GM23338 (cell line): ENCODE measurements at regions not wholly inside any gene's neighbourhood (a gene's known extent, or its start where the extent isn't known, plus 50 kb on each side); places are given as distances from the start of the nearest gene placed in this dataset.

ENCODE experiments used
- ATAC-seq: fragments of 200-7000 bp; cut with Tn5 transposase; 3 replicates; pipeline ENCODE4 v1.9.1; 2020
- DNase-seq: peaks from one replicate; pipeline ENCODE4 v3.0.0-alpha.2; 2015; ENCODE audit warnings: low spot score
- H2AFZ ChIP-seq: fragments of 200-600 bp; sonication (generic); 2 replicates; pipeline ENCODE4 v1.8.0; 2016; ENCODE audit warnings: antibody characterized with exemption, mild to moderate bottlenecking, moderate library complexity
- H3F3A ChIP-seq: fragments of 200-600 bp; sonication (generic); replicated peaks from 2 replicates; pipeline ENCODE4 v1.8.0; 2017; ENCODE audit warnings: antibody characterized with exemption, mixed run types, low read depth
- H3K27ac ChIP-seq: fragments of 200-600 bp; sonication (generic); 2 replicates; pipeline ENCODE4 v1.6.1; 2016; ENCODE audit warnings: low read depth
- H3K27me3 ChIP-seq: fragments of 200-600 bp; sonication (generic); 2 replicates; pipeline ENCODE4 v1.8.0; 2016; ENCODE audit warnings: mild to moderate bottlenecking, mixed run types, moderate library complexity; ENCODE audit not compliant: insufficient read depth
- H3K36me3 ChIP-seq: fragments of 200-600 bp; sonication (generic); 2 replicates; pipeline ENCODE4 v1.8.0; 2016; ENCODE audit warnings: mild to moderate bottlenecking; ENCODE audit not compliant: insufficient read depth
- H3K4me1 ChIP-seq: fragments of 200-600 bp; sonication (generic); 2 replicates; pipeline ENCODE4 v1.8.0; 2016; ENCODE audit warnings: mild to moderate bottlenecking, moderate library complexity; ENCODE audit not compliant: insufficient read depth
- H3K4me2 ChIP-seq: fragments of 200-600 bp; sonication (generic); 2 replicates; pipeline ENCODE4 v1.7.1; 2017; ENCODE audit warnings: mixed run types
- H3K4me3 ChIP-seq: fragments of 200-600 bp; sonication (generic); 2 replicates; pipeline ENCODE4 v1.6.1; 2016; ENCODE audit warnings: mixed run types
- H3K79me2 ChIP-seq: fragments of 200-600 bp; sonication (generic); replicated peaks from 2 replicates; pipeline ENCODE4 v1.8.0; 2017; ENCODE audit warnings: mild to moderate bottlenecking; ENCODE audit not compliant: insufficient read depth
- H3K9me2 ChIP-seq: fragments of 200-600 bp; sonication (generic); 2 replicates; pipeline ENCODE4 v1.8.0; 2017; ENCODE audit not compliant: insufficient read depth
- H4K20me1 ChIP-seq: fragments of 200-600 bp; sonication (generic); replicated peaks from 2 replicates; pipeline ENCODE4 v1.8.0; 2017; ENCODE audit warnings: mild to moderate bottlenecking; ENCODE audit not compliant: insufficient read depth
- H3K27ac Mint-ChIP-seq: 2 replicates; pipeline ENCODE4 v1.8.0; 2020; ENCODE audit warnings: inconsistent platforms, mild to moderate bottlenecking, moderate library complexity, mixed read lengths
- H3K27me3 Mint-ChIP-seq: 3 replicates; pipeline ENCODE4 v1.8.0; 2022; ENCODE audit warnings: low read depth, mild to moderate bottlenecking, moderate library complexity, mixed read lengths, inconsistent platforms; ENCODE audit not compliant: insufficient read depth, poor library complexity
- H3K36me3 Mint-ChIP-seq: 3 replicates; pipeline ENCODE4 v1.8.0; 2021; ENCODE audit warnings: low read depth, mild to moderate bottlenecking, inconsistent platforms, moderate library complexity, mixed read lengths
- H3K4me1 Mint-ChIP-seq: 3 replicates; pipeline ENCODE4 v1.8.0; 2020; ENCODE audit warnings: mild to moderate bottlenecking, inconsistent platforms, mixed read lengths
- H3K4me3 Mint-ChIP-seq: 3 replicates; pipeline ENCODE4 v1.8.0; 2021; ENCODE audit warnings: moderate library complexity, mild to moderate bottlenecking, inconsistent platforms, mixed read lengths
- H3K9me3 Mint-ChIP-seq: 3 replicates; pipeline ENCODE4 v1.8.0; 2020; ENCODE audit warnings: moderate library complexity, mild to moderate bottlenecking, inconsistent platforms, mixed read lengths
- CREB1 ChIP-seq: fragments of 250-450 bp; sonication (Bioruptor Pico); IDR thresholded peaks from 2 replicates; pipeline ENCODE4 v1.5.0; 2020; ENCODE audit warnings: low read depth, mild to moderate bottlenecking, moderate library complexity
- EZH2 ChIP-seq: fragments of 200-600 bp; sonication (generic); IDR thresholded peaks from one replicate; pipeline ENCODE4 v1.8.0; 2017; ENCODE audit warnings: antibody characterized with exemption, mild to moderate bottlenecking, low read depth; ENCODE audit not compliant: unreplicated experiment
- JUNB ChIP-seq: IDR thresholded peaks from one replicate; pipeline ENCODE4 v1.6.1; 2016; ENCODE audit warnings: antibody characterized with exemption; ENCODE audit not compliant: unreplicated experiment
- STAT1 ChIP-seq: IDR thresholded peaks from one replicate; pipeline ENCODE4 v1.6.1; 2016; ENCODE audit warnings: antibody characterized with exemption; ENCODE audit not compliant: unreplicated experiment
- ZNF331 ChIP-seq: fragments of 250-450 bp; sonication (Bioruptor Pico); IDR thresholded peaks from 2 replicates; pipeline ENCODE4 v1.5.0; 2020; ENCODE audit warnings: low read depth, mild to moderate bottlenecking, moderate library complexity
- TF ChIP-seq, protein P1 (sequence below): fragments of 250-450 bp; sonication (Bioruptor Pico); IDR thresholded peaks from 2 replicates; pipeline ENCODE4 v1.5.0; 2020; ENCODE audit warnings: mild to moderate bottlenecking, moderate library complexity
- TF ChIP-seq, protein P2 (sequence below): IDR thresholded peaks from one replicate; pipeline ENCODE4 v1.6.1; 2018; ENCODE audit warnings: antibody characterized with exemption; ENCODE audit not compliant: unreplicated experiment
- TF ChIP-seq, protein P3 (sequence below), 2 experiments: fragments of 200-600 bp in 1 of 2; sonication (generic) in 1 of 2; conservative IDR thresholded peaks; 2 replicates each; pipeline versions ENCODE4 v1.5.1 to v1.6.1; 2016 to 2017; ENCODE audit warnings: antibody characterized with exemption in 2 of 2, low read depth in 2 of 2, mild to moderate bottlenecking in 2 of 2, moderate library complexity in 1 of 2
- TF ChIP-seq, protein P4 (sequence below): IDR thresholded peaks from 2 replicates; pipeline ENCODE4 v1.6.1; 2016; ENCODE audit warnings: antibody characterized with exemption

DNA sequence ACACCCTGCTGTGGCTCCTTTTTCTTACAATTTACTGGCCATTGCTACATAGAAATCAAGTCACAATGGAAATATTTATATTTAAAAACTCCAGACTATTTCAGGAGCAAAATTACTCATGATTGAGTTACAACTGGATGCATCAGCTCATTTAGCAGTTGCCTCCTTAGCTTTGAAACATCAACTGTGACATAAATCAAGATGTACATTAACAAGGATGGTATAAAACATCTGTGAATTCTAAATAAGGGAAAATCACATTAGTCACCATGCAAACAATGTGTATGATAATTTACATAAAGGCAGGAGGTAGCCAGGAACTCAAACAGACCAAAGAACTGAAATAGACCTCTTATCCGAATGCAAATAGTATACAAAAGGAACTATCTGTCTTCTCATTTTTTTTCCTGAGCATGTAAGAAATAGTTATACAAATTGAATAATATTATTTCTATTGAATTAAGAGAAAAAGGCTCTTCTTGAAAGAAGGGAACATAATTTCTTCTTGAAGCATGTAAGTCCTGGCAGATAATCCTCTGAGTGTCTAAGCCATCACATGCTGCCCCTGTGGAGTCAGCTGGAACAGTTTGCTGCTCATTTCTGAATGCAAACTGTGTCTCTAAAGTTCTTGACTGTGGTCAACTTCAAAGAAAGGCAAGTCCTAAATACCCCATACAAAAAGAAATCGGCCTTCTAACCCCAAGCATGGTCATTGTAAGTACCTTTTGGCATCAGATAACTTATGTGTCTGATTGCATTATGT lies 151.2 kb downstream of the NAA11 start:
- H3K4me1 Mint-ChIP-seq = no peaks in the 10 kb centered on the region; the same call in 2 of the 3 replicates
- ATAC-seq = no peak

More for the DNA sequence above, 151.2 kb downstream of the NAA11 start:
- Histone ChIP-seq H2AFZ (no peak overlapping the region), H3K9me2 (no peaks in the 10 kb centered on the region; the same call in 1 of the 2 replicates), H3K27ac (no peak overlapping the region), H3K36me3 (no peaks in the 10 kb centered on the region), H3K4me3 (no peak overlapping the region), H3K4me1 (no peaks in the 10 kb centered on the region), H3K79me2 (no peaks in the 10 kb centered on the region), H4K20me1 (no peaks in the 10 kb centered on the region), H3K4me2 (no peak overlapping the region), H3K27me3 (no peaks in the 10 kb centered on the region), H3F3A (no peaks in the 10 kb centered on the region)
- Mint-ChIP-seq H3K36me3 (no peaks in the 10 kb centered on the region), H3K4me3 (no peak overlapping the region), H3K27ac (no peak overlapping the region), H3K27me3 (no peaks in the 10 kb centered on the region), H3K9me3 (peaks cover 1% of the 10 kb centered on the region; the same call in 1 of the 3 replicates)
- DNase-seq = no peak
- no peak for TF ChIP-seq EZH2
- TF ChIP-seq ZNF331 (CRISPR knock-in tag) = no peak
- no peak for TF ChIP-seq CREB1 (CRISPR knock-in tag)
- TF ChIP-seq, protein P1, sequence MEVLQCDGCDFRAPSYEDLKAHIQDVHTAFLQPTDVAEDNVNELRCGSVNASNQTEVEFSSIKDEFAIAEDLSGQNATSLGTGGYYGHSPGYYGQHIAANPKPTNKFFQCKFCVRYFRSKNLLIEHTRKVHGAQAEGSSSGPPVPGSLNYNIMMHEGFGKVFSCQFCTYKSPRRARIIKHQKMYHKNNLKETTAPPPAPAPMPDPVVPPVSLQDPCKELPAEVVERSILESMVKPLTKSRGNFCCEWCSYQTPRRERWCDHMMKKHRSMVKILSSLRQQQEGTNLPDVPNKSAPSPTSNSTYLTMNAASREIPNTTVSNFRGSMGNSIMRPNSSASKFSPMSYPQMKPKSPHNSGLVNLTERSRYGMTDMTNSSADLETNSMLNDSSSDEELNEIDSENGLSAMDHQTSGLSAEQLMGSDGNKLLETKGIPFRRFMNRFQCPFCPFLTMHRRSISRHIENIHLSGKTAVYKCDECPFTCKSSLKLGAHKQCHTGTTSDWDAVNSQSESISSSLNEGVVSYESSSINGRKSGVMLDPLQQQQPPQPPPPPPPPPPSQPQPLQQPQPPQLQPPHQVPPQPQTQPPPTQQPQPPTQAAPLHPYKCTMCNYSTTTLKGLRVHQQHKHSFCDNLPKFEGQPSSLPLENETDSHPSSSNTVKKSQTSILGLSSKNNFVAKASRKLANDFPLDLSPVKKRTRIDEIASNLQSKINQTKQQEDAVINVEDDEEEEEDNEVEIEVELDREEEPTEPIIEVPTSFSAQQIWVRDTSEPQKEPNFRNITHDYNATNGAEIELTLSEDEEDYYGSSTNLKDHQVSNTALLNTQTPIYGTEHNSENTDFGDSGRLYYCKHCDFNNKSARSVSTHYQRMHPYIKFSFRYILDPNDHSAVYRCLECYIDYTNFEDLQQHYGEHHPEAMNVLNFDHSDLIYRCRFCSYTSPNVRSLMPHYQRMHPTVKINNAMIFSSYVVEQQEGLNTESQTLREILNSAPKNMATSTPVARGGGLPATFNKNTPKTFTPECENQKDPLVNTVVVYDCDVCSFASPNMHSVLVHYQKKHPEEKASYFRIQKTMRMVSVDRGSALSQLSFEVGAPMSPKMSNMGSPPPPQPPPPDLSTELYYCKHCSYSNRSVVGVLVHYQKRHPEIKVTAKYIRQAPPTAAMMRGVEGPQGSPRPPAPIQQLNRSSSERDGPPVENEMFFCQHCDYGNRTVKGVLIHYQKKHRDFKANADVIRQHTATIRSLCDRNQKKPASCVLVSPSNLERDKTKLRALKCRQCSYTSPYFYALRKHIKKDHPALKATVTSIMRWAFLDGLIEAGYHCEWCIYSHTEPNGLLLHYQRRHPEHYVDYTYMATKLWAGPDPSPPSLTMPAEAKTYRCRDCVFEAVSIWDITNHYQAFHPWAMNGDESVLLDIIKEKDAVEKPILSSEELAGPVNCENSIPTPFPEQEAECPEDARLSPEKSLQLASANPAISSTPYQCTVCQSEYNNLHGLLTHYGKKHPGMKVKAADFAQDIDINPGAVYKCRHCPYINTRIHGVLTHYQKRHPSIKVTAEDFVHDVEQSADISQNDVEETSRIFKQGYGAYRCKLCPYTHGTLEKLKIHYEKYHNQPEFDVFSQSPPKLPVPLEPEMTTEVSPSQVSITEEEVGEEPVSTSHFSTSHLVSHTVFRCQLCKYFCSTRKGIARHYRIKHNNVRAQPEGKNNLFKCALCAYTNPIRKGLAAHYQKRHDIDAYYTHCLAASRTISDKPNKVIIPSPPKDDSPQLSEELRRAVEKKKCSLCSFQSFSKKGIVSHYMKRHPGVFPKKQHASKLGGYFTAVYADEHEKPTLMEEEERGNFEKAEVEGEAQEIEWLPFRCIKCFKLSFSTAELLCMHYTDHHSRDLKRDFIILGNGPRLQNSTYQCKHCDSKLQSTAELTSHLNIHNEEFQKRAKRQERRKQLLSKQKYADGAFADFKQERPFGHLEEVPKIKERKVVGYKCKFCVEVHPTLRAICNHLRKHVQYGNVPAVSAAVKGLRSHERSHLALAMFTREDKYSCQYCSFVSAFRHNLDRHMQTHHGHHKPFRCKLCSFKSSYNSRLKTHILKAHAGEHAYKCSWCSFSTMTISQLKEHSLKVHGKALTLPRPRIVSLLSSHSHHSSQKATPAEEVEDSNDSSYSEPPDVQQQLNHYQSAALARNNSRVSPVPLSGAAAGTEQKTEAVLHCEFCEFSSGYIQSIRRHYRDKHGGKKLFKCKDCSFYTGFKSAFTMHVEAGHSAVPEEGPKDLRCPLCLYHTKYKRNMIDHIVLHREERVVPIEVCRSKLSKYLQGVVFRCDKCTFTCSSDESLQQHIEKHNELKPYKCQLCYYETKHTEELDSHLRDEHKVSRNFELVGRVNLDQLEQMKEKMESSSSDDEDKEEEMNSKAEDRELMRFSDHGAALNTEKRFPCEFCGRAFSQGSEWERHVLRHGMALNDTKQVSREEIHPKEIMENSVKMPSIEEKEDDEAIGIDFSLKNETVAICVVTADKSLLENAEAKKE = no peak
- TF ChIP-seq, protein P2, sequence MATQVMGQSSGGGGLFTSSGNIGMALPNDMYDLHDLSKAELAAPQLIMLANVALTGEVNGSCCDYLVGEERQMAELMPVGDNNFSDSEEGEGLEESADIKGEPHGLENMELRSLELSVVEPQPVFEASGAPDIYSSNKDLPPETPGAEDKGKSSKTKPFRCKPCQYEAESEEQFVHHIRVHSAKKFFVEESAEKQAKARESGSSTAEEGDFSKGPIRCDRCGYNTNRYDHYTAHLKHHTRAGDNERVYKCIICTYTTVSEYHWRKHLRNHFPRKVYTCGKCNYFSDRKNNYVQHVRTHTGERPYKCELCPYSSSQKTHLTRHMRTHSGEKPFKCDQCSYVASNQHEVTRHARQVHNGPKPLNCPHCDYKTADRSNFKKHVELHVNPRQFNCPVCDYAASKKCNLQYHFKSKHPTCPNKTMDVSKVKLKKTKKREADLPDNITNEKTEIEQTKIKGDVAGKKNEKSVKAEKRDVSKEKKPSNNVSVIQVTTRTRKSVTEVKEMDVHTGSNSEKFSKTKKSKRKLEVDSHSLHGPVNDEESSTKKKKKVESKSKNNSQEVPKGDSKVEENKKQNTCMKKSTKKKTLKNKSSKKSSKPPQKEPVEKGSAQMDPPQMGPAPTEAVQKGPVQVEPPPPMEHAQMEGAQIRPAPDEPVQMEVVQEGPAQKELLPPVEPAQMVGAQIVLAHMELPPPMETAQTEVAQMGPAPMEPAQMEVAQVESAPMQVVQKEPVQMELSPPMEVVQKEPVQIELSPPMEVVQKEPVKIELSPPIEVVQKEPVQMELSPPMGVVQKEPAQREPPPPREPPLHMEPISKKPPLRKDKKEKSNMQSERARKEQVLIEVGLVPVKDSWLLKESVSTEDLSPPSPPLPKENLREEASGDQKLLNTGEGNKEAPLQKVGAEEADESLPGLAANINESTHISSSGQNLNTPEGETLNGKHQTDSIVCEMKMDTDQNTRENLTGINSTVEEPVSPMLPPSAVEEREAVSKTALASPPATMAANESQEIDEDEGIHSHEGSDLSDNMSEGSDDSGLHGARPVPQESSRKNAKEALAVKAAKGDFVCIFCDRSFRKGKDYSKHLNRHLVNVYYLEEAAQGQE = no peak
- TF ChIP-seq JUNB = no peak
- no peak for TF ChIP-seq STAT1
- TF ChIP-seq, protein P3, sequence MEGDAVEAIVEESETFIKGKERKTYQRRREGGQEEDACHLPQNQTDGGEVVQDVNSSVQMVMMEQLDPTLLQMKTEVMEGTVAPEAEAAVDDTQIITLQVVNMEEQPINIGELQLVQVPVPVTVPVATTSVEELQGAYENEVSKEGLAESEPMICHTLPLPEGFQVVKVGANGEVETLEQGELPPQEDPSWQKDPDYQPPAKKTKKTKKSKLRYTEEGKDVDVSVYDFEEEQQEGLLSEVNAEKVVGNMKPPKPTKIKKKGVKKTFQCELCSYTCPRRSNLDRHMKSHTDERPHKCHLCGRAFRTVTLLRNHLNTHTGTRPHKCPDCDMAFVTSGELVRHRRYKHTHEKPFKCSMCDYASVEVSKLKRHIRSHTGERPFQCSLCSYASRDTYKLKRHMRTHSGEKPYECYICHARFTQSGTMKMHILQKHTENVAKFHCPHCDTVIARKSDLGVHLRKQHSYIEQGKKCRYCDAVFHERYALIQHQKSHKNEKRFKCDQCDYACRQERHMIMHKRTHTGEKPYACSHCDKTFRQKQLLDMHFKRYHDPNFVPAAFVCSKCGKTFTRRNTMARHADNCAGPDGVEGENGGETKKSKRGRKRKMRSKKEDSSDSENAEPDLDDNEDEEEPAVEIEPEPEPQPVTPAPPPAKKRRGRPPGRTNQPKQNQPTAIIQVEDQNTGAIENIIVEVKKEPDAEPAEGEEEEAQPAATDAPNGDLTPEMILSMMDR (conservative IDR thresholded peaks at IDR 0.05; ENCODE audit: low read depth in 2 of 2) = no peak
- TF ChIP-seq, protein P4, sequence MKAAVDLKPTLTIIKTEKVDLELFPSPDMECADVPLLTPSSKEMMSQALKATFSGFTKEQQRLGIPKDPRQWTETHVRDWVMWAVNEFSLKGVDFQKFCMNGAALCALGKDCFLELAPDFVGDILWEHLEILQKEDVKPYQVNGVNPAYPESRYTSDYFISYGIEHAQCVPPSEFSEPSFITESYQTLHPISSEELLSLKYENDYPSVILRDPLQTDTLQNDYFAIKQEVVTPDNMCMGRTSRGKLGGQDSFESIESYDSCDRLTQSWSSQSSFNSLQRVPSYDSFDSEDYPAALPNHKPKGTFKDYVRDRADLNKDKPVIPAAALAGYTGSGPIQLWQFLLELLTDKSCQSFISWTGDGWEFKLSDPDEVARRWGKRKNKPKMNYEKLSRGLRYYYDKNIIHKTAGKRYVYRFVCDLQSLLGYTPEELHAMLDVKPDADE = no peak
